RWPE1 (cell line): ENCODE measurements at regions not wholly inside any gene's neighbourhood (a gene's known extent, or its start where the extent isn't known, plus 50 kb on each side); places are given as distances from the start of the nearest gene placed in this dataset.

ENCODE experiments used
- CTCF ChIA-PET: fragments of 350-600 bp; sonication (Branson Sonifier 250); formaldehyde crosslinking; extraction: SDS; loops from one replicate; lab custom pipeline; 2021; lab: Yijun Ruan, JAX
- POLR2A ChIA-PET: fragments of 400-600 bp; formaldehyde crosslinking; extraction: SDS; loops from one replicate; lab custom pipeline; 2020; ENCODE audit warnings: antibody characterized with exemption; ENCODE audit not compliant: low non-redundant PET; lab: Yijun Ruan, JAX
- DNase-seq: peaks from one replicate; pipeline ENCODE4 v3.0.0; 2012; ENCODE audit warnings: low spot score
- H3K27ac ChIP-seq: fragments of 450-650 bp; 2 replicates; pipeline ENCODE4 v1.5.1; 2017
- TF ChIP-seq, protein P1 (sequence below): fragments of 450-650 bp; conservative IDR thresholded peaks from 2 replicates; pipeline ENCODE4 v1.5.1; 2017; ENCODE audit warnings: low read depth, mild to moderate bottlenecking

DNA sequence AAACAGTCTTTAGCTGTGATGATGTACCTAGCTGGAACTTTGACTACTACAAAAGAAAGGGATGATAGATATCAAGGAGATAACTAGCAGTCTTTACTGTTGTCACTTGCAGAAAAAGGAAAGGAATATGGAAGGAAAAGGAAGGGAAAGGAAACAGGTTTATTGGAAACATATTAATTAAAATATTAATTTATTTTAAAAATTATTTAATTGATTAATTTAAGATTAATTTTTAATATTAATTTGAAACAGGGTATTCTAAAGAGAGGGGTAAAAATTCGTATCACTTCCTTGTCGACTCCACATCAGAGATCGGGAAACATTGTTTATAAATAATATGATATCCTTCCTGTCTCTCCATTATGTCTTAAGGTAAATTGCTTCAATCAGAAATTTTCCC is 186.5 kb upstream of the IL15 start:
- TF ChIP-seq, protein P1, sequence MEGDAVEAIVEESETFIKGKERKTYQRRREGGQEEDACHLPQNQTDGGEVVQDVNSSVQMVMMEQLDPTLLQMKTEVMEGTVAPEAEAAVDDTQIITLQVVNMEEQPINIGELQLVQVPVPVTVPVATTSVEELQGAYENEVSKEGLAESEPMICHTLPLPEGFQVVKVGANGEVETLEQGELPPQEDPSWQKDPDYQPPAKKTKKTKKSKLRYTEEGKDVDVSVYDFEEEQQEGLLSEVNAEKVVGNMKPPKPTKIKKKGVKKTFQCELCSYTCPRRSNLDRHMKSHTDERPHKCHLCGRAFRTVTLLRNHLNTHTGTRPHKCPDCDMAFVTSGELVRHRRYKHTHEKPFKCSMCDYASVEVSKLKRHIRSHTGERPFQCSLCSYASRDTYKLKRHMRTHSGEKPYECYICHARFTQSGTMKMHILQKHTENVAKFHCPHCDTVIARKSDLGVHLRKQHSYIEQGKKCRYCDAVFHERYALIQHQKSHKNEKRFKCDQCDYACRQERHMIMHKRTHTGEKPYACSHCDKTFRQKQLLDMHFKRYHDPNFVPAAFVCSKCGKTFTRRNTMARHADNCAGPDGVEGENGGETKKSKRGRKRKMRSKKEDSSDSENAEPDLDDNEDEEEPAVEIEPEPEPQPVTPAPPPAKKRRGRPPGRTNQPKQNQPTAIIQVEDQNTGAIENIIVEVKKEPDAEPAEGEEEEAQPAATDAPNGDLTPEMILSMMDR = no peak
- DNase-seq = no peak
- ChIA-PET POLR2A (interaction anchor here (0.6 kb wide), 1 partner anchor 74 kb away, joined by 3 read pairs; no protein-coding TSS in a partner anchor), CTCF (no interaction called here)
- no peak overlapping the region for H3K27ac ChIP-seq

DNA sequence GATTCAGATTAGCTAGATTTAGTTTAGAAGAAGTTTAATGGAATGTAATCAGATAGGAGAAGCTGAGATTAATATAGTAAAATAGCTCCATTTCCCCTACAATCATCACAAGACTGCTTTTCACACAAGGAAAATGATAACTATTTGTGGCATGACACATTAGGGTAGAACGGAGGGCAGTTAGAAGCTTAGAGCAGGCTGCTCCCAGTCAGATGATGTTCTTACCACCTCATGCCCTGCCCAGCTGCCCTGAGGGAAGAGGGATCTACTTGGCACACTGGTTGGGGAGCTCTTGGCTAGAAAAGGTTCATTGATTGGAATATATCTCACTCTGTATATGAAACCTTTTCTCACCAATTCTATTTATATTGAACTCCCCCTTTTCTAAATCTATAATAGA is 180.7 kb upstream of the IL15 start:
- POLR2A ChIA-PET = no interaction called here
- TF ChIP-seq, protein P1 = no peak
- CTCF ChIA-PET = interaction anchor here (0.7 to 1.1 kb wide), 3 partner anchors 11 to 1240 kb away, joined by 3 read pairs; no protein-coding TSS in a partner anchor
- peak; percentile 31 for DNase-seq
- H3K27ac ChIP-seq = no peak overlapping the region

DNA sequence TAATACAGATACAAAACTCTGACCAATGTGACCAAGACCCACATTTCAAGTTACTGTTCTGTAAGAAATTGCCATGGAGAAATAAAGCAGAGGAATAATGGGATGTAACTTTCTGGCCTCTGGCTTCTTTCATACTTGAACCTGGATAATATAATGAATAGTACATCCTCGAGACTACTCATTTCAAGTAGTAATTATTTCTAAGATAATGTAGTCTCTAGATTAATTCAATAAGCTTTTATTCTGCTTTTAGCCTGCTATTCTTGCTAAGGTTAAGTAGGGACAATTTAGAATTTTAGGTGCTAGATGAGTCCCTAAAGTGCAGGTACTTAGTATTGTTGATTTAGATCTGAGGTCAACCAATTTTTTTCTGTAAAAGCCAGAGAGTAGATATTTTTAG is 178.7 kb upstream of the IL15 start:
- TF ChIP-seq, protein P1 = no peak
- ChIA-PET CTCF (interaction anchor here (0.5 to 0.7 kb wide), 4 partner anchors 9 to 638 kb away, joined by 3 to 4 read pairs (median 3); no protein-coding TSS in a partner anchor), POLR2A (no interaction called here)
- no peak for DNase-seq
- no peak overlapping the region for H3K27ac ChIP-seq

DNA sequence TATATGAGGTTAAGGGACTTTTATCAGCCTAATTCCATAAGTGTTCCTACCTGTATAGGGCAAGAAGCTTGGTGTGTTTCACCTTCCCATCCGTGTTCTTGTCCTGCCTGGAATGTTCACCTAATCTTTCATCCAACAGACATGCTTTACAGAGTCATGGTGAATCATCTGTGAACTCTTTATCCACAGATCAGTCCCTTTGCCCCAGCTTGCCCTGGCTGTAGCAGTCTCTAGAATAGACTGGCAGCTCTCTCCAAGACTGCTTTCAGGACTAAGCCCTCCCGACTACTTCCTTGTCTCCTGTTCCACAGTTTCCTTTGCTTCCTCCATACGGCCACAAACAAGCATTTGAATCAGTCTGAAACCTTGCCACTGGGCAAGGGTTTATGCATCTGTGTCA is 177.9 kb upstream of the IL15 start:
- DNase-seq = peak; percentile 71
- ChIA-PET CTCF (no interaction called here), POLR2A (no interaction called here)
- TF ChIP-seq, protein P1 = no peak
- peak overlapping the region; percentile 33; the same call in 1 of the 2 replicates for H3K27ac ChIP-seq

DNA sequence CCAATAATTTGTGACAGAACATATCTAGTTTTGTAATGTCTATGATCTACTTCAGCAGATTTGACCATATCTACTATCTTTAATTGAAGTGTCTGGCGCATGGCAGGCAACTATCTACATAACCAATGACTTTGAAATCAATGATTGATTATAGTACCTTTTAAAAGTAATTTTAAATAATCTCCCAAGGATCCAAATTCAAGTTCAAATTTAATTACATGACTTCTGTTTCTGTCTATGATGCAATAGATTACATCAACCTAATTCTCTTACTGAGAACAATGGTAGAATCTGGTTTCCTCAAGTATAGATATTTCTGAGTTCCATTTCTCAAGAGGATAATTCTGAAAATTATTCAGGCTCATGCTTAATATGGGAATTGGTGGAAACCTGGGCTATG is 177.4 kb upstream of the IL15 start:
- POLR2A ChIA-PET = no interaction called here
- H3K27ac ChIP-seq = no peak overlapping the region
- CTCF ChIA-PET = no interaction called here
- no peak for DNase-seq
- TF ChIP-seq, protein P1 = no peak

DNA sequence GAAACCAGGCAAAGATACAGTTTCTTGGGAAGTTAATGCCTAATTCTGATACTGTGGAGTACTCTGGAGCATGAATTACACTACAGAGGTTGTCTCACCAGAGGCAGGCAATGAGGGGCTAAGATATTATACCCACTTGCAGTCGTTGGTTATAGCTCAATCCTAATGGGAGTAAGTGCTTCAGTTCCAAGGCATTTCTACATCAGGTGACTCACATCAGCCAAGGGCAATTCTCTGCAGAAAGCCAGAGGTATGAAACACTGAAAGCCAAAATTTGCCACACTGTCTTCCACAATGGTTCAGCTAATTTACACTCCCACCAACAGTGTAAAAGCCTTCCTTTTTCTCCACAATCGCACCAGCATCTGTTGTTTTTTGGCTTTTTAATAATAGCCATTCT is 174.0 kb upstream of the IL15 start:
- CTCF ChIA-PET = interaction anchor here (0.9 kb wide), 1 partner anchor 78 kb away, joined by 3 read pairs; no protein-coding TSS in a partner anchor
- peak; percentile 25 for DNase-seq
- TF ChIP-seq, protein P1 = no peak
- POLR2A ChIA-PET = no interaction called here
- H3K27ac ChIP-seq = no peak overlapping the region
